CD14-positive monocyte (primary cell): ENCODE measurements at regions not wholly inside any gene's neighbourhood (a gene's known extent, or its start where the extent isn't known, plus 50 kb on each side); places are given as distances from the start of the nearest gene placed in this dataset.

Source experiments
- DNase-seq, 3 donors: peaks; one replicate each; pipeline ENCODE4 v3.0.0-alpha.2; 2011 to 2022
- H2AFZ ChIP-seq: 2 replicates; pipeline ENCODE4 v1.6.0; 2012; ENCODE audit warnings: mild to moderate bottlenecking, low read depth, low read length, inconsistent platforms; ENCODE audit not compliant: insufficient read depth, poor library complexity, severe bottlenecking
- H3K27ac ChIP-seq, 2 donors: 1 replicate in 1 of 2; 2 replicates in 1 of 2; pipeline ENCODE4 v1.5.1; 2012 to 2013; ENCODE audit warnings: low read length in 2 of 2, control low read depth in 1 of 2, inconsistent platforms in 1 of 2, low read depth in 1 of 2, mild to moderate bottlenecking in 1 of 2
- H3K27me3 ChIP-seq, 2 donors: one replicate each; pipeline versions ENCODE4 v1.6.0 to v1.6.1; 2011 to 2013; ENCODE audit warnings: low read length in 2 of 2; ENCODE audit not compliant: control insufficient read depth in 2 of 2, insufficient read depth in 2 of 2
- H3K36me3 ChIP-seq, 2 donors: replicated peaks in 1 of 2; 1 replicate in 1 of 2; 2 replicates in 1 of 2; pipeline versions ENCODE4 v1.5.1 to v1.6.1; 2012 to 2013; ENCODE audit warnings: low read length in 2 of 2, control low read depth in 1 of 2, inconsistent platforms in 1 of 2, mild to moderate bottlenecking in 1 of 2; ENCODE audit not compliant: insufficient read depth in 2 of 2, control insufficient read depth in 1 of 2
- H3K4me1 ChIP-seq, 2 donors: 1 replicate in 1 of 2; 2 replicates in 1 of 2; pipeline versions ENCODE4 v1.5.1 to v1.6.1; 2012 to 2013; ENCODE audit warnings: low read length in 2 of 2, control low read depth in 1 of 2, inconsistent platforms in 1 of 2, mild to moderate bottlenecking in 1 of 2, moderate library complexity in 1 of 2; ENCODE audit not compliant: insufficient read depth in 2 of 2, control insufficient read depth in 1 of 2
- H3K4me2 ChIP-seq: replicated peaks from 2 replicates; pipeline ENCODE3; 2012; ENCODE audit warnings: low read length, moderate library complexity, mild to moderate bottlenecking; ENCODE audit not compliant: poor library complexity, severe bottlenecking; ENCODE audit errors: extremely low read depth
- H3K4me3 ChIP-seq, 3 experiments: fragments of 200-600 bp in 1 of 3; sonication (generic) in 1 of 3; replicated peaks in 1 of 3; 1 replicate in 2 of 3; 2 replicates in 1 of 3; pipeline ENCODE4 v1.5.1; 2011 to 2013; ENCODE audit warnings: low read length in 3 of 3, mild to moderate bottlenecking in 3 of 3, control low read depth in 2 of 3, low read depth in 2 of 3, inconsistent platforms in 1 of 3, moderate library complexity in 1 of 3
- H3K79me2 ChIP-seq: 2 replicates; pipeline ENCODE4 v1.6.0; 2012; ENCODE audit warnings: mild to moderate bottlenecking, control low read depth, inconsistent platforms, low read length, moderate library complexity; ENCODE audit not compliant: insufficient read depth
- H3K9ac ChIP-seq: 2 replicates; pipeline ENCODE4 v1.6.0; 2017; ENCODE audit warnings: low read length, mild to moderate bottlenecking; ENCODE audit not compliant: insufficient read depth, poor library complexity, severe bottlenecking
- H3K9me3 ChIP-seq, 2 donors: replicated peaks in 1 of 2; 1 replicate in 1 of 2; 2 replicates in 1 of 2; pipeline versions ENCODE4 v1.5.1 to v1.6.1; 2012 to 2013; ENCODE audit warnings: low read length in 2 of 2, control low read depth in 1 of 2; ENCODE audit not compliant: control insufficient read depth in 1 of 2, insufficient read depth in 1 of 2
- H4K20me1 ChIP-seq: 2 replicates; pipeline ENCODE4 v1.6.0; 2012; ENCODE audit warnings: mild to moderate bottlenecking, low read length, control low read depth, moderate library complexity; ENCODE audit not compliant: insufficient read depth
- H3K27ac Mint-ChIP-seq, 7 donors: one replicate each; pipeline ENCODE4 v1.8.0; 2020; ENCODE audit warnings: mild to moderate bottlenecking in 7 of 7, mixed read lengths in 7 of 7, moderate library complexity in 6 of 7, inconsistent platforms in 2 of 7
- H3K27me3 Mint-ChIP-seq, 3 donors: one replicate each; pipeline ENCODE4 v1.8.0; 2021 to 2022; ENCODE audit warnings: low read depth in 3 of 3, mild to moderate bottlenecking in 3 of 3, mixed read lengths in 3 of 3, moderate library complexity in 3 of 3, inconsistent platforms in 1 of 3
- H3K36me3 Mint-ChIP-seq, 2 donors: one replicate each; pipeline ENCODE4 v1.8.0; 2020; ENCODE audit warnings: mixed read lengths in 2 of 2, inconsistent platforms in 1 of 2, mild to moderate bottlenecking in 1 of 2
- H3K4me1 Mint-ChIP-seq: one replicate; pipeline ENCODE4 v1.8.0; 2020; ENCODE audit warnings: mild to moderate bottlenecking, mixed read lengths
- H3K4me3 Mint-ChIP-seq, 2 donors: one replicate each; pipeline ENCODE4 v1.8.0; 2020; ENCODE audit warnings: mild to moderate bottlenecking in 2 of 2, mixed read lengths in 2 of 2, moderate library complexity in 1 of 2
- H3K9me3 Mint-ChIP-seq, 7 donors: one replicate each; pipeline ENCODE4 v1.8.0; 2020 to 2022; ENCODE audit warnings: mixed read lengths in 7 of 7, mild to moderate bottlenecking in 6 of 7, moderate library complexity in 6 of 7, inconsistent platforms in 2 of 7
- WGBS: methylation state at CpG from one replicate; pipeline ENCODE4 v1.1.5; 2013; ENCODE audit warnings: missing lambda C conversion rate; ENCODE audit not compliant: insufficient coverage; 5-methylcytosine and 5-hydroxymethylcytosine counted together
- intact Hi-C, 2 donors: fragments of 100-400 bp; cut with micrococcal nuclease; formaldehyde crosslinking; loops; one replicate each; pipeline versions ENCODE4 v1.15.0 to v1.15.1; 2023
- TF ChIP-seq, protein P1 (sequence below): fragments of 200-600 bp; IDR thresholded peaks from one replicate; pipeline ENCODE4 v1.8.0; 2022; ENCODE audit warnings: antibody characterized with exemption, mild to moderate bottlenecking

DNA sequence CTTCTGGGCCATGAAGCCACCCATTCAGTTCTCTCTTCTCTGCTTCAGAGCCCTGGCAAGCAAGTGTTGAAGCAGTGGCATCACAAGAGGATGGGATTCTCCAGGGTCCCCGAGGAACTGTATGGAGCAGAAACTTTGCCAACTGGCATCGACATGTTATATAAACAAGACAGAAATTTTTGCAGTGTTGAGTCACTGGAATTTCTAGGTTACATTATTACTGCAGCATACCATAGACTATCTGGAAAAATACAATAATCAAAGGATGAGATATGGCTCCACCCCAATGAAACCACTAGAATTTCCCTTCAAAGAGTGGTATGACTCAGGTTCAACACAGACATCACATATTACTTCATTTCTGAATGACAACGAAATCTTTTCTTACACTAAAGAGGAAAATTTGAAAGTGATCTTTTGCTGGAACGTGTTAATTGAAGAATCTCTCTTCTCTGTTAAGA is 343.0 kb upstream of the DYNLRB2 start:
- H3K36me3 ChIP-seq, result no peaks in the 10 kb centered on the region
- Mint-ChIP-seq H3K9me3 (peaks cover 0 to 3% (median 0%) of the 10 kb centered on the region in 7 donors), H3K27me3 (peaks cover 0 to 1% (median 0%) of the 10 kb centered on the region in 3 donors), H3K4me1 (no peaks in the 10 kb centered on the region), H3K27ac (no peak overlapping the region), H3K4me3 (no peak overlapping the region), H3K36me3 (no peaks in the 10 kb centered on the region)
- no peak overlapping the region for H3K9ac ChIP-seq
- no peaks in the 10 kb centered on the region for H3K4me1 ChIP-seq
- no peak overlapping the region for H3K4me3 ChIP-seq
- no peak for DNase-seq
- H3K27ac ChIP-seq, result no peak overlapping the region
- H3K79me2 ChIP-seq, result no peaks in the 10 kb centered on the region
- H3K27me3 ChIP-seq, result no peaks in the 10 kb centered on the region
- no CpG with 5 or more reads among the region's 4 CpGs for WGBS
- no peaks in the 10 kb centered on the region for H4K20me1 ChIP-seq
- intact Hi-C loops, result no loop called here
- TF ChIP-seq, protein P1, sequence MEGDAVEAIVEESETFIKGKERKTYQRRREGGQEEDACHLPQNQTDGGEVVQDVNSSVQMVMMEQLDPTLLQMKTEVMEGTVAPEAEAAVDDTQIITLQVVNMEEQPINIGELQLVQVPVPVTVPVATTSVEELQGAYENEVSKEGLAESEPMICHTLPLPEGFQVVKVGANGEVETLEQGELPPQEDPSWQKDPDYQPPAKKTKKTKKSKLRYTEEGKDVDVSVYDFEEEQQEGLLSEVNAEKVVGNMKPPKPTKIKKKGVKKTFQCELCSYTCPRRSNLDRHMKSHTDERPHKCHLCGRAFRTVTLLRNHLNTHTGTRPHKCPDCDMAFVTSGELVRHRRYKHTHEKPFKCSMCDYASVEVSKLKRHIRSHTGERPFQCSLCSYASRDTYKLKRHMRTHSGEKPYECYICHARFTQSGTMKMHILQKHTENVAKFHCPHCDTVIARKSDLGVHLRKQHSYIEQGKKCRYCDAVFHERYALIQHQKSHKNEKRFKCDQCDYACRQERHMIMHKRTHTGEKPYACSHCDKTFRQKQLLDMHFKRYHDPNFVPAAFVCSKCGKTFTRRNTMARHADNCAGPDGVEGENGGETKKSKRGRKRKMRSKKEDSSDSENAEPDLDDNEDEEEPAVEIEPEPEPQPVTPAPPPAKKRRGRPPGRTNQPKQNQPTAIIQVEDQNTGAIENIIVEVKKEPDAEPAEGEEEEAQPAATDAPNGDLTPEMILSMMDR, result no peak
- no peak overlapping the region for H2AFZ ChIP-seq
- no peaks in the 10 kb centered on the region for H3K9me3 ChIP-seq
- H3K4me2 ChIP-seq, result no peak overlapping the region

DNA sequence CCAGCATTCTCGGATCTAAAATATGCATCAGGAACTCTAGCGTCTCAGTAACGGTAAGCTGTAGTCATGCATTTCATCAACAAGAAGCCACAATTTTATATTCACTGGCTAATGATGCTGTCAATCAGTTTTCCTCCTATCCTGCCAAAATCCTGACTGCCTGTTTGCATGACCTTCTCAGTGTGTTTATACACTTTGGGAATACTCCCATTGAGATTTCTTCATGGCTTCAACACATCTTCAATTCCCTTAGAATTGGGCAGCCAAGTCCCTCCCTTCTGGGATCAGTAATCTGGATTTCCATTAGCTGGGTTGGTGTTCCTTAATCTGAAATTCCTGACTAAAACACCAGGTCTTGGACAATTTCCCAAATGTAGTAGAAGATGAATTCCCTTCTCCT is 348.9 kb upstream of the DYNLRB2 start:
- no peak overlapping the region for H3K9ac ChIP-seq
- H3K36me3 ChIP-seq, result no peaks in the 10 kb centered on the region
- no peaks in the 10 kb centered on the region for H3K79me2 ChIP-seq
- intact Hi-C loops, result no loop called here
- H3K4me3 ChIP-seq, result no peak overlapping the region
- Mint-ChIP-seq H3K4me1 (no peaks in the 10 kb centered on the region), H3K27me3 (peaks cover 0 to 3% (median 0%) of the 10 kb centered on the region in 3 donors), H3K9me3 (peaks cover 0 to 3% (median 3%) of the 10 kb centered on the region in 7 donors), H3K27ac (no peak overlapping the region), H3K36me3 (no peaks in the 10 kb centered on the region), H3K4me3 (no peak overlapping the region)
- no peaks in the 10 kb centered on the region for H3K27me3 ChIP-seq
- no peaks in the 10 kb centered on the region for H4K20me1 ChIP-seq
- 100% methylated on average over 2 of the region's 3 CpGs for WGBS
- DNase-seq, result no peak
- no peak overlapping the region for H2AFZ ChIP-seq
- no peaks in the 10 kb centered on the region for H3K4me1 ChIP-seq
- no peaks in the 10 kb centered on the region for H3K9me3 ChIP-seq
- no peak overlapping the region for H3K27ac ChIP-seq
- H3K4me2 ChIP-seq, result no peak overlapping the region
- TF ChIP-seq, protein P1, result no peak
